IPS-NIHi11 (cell line): ENCODE measurements at regions not wholly inside any gene's neighbourhood (a gene's known extent, or its start where the extent isn't known, plus 50 kb on each side); places are given as distances from the start of the nearest gene placed in this dataset.
"Not testable (repeated sequence)": the region's sequence is repeated elsewhere in the genome, so short reads cannot be mapped to it uniquely, and the experiment has no call there.

Experiments used
- DNase-seq: peaks from one replicate; pipeline ENCODE4 v3.0.0; 2012; ENCODE audit warnings: mixed read lengths, low spot score

DNA sequence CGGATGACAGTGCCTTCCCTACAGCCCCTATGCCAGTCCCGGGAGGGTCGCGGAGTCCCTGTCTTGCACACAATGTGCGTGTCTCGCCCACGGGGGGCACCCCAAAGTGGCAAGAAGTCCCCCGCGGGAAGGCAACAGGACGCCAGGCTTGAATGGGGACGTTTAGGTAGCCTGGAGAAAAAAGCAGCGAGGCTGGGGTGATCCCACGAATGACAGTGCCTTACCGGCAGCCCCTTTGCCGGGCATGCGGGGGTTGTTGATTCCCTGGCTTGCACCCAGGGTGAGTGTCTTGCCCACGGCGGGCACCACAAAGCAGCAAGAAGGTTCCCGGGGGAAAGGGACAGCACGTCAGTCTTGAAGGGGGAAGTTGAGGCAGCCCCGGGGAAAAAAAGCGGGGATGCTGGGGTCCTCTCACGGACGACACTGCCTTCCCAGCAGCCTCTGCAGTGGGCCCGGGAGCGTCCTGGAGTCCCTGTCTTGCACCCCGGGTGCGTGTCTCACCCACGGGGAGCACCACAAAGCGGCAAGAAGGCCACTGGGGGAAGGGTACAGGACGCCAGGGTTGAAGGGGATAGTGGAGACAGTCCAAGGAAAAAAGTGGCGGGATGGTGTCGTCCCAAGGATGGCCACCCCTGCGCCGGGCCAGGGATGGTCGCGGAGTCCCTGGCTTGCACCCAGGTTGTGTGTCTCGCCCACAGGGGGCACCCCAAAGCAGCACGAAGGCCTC lies 156.8 kb upstream of the ALG10B start:
- DNase-seq, result no peak

GRCh38 chr12:38160318-38161122 lies 156.1 kb upstream of the ALG10B start:
- DNase-seq, result no peak

DNA sequence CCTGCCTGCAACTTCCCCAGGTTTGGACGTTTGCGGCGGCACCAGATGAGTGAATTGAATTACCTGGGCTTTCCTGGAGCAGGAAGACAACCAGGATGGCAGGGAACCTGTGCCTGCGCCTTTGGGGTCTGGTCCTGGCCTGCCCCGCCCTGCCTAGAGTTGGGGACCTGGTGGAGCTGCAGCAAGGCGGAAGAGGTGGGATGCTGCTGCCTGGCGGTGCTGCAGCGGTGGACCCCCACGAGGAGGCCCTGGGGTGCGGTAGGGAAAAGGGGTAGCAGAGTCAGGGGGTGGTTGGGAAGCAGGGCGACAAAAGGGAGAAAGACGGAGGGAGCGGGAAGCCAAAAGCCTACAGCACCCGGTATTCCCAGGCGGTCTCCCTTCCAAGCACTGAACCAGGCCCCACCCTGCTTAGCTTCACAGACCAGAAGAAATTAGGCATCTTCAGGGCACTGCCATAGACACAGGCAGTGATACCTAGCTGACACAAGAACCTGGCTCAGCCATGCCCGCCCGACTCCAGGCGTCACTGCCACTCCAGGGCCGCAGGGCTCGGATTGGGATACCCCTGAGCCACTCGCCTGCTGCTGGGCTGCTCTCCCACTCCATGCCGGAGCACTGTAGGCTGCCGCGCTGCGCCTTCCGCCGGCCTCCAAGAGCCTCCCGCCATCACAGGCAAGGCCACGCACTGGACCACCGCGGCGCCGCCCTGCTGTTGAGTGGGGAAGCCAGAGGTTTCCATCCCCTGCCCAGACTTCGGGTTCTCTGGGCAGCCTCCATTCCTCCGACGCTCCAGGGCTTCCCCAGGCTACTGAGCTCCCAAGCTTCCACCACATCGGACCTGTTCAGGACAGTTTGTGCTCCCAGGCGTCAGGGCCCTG lies 155.2 kb upstream of the ALG10B start:
- DNase-seq, result no peak

DNA sequence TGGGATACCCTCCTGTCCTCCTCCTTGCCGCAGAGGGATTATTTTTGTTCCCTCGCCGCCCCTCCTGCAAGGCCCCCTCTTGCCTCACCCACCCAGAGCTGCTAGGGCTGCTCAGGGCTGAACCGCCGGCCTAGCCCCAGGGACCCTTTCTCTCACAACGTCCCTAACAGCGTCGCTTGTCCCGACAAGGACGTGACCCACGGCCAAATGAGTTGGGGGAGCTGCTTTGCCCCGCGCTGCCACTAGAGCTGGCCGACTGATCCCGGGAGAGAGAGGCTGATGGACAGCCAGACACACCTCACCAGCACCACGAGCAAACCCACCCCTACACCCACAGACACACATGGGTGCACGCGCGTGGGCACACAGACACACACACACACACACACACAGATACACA lies 154.6 kb upstream of the ALG10B start:
- no peak for DNase-seq

DNA sequence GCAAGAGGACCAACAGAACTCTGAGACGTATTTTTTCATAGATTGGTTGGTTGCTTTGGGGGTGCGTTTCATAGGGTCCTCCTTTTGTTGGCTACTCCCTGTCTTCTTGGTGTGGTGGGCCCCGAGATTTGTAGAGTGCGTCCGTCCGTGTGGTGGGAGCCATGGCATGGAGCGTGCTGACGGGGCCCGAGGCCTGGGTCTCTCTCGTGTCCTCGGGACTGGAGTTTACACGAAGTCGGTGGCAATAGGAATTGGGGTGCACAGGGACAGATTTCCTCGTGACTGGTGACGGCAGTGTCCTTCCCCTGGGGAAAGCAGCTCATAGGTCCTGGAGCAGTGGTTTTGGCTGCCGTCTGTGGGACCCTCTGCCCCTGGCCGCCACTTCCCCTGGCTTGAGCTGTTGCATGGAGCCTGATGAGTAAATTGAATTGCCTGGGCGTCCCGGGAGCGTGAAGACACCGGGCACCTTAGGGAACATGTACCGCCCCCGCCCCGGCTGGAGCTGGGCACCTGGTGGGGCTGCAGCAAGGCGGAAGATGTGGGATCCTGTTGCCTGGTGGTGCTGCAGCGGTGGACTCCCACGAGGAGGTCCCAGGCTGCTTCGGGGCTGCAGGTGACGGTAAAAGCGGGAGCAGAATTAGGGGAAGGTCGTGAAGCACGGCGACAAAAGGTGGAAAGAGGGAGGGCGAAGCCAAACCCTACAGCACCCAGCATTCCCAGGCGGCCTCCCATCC lies 153.7 kb upstream of the ALG10B start:
- no peak for DNase-seq

- DNase-seq, result no peak
These were observed 153.2 kb upstream of the ALG10B start for GRCh38 chr12:38163442-38163801.

GRCh38 chr12:38166225-38166624 lies 150.3 kb upstream of the ALG10B start:
- no peak for DNase-seq

DNA sequence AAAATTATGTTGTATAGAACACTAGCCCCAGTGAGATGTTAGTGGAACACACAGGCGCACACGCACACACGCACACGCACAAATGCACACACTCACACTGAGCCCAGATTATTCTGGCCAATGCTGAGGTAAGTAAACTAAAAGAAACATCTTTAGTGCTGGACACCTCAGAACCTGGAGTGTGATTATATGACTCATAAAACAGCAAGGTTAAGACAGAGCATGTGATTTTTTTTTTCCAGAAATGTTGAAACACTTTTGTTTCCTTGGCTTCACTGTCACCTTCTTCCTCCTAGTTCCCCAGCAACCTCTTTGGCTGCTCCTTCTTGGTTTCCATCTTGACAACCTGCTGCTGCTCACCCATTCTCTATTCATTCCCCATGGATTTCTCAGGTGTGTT lies 141.0 kb upstream of the ALG10B start:
- DNase-seq, result no peak

GRCh38 chr12:38183617-38184016 lies 133.0 kb upstream of the ALG10B start:
- DNase-seq, result not testable (repeated sequence)

- DNase-seq, result peak; percentile 14
These were observed 119.3 kb upstream of the ALG10B start for GRCh38 chr12:38197286-38197685.

- DNase-seq, result no peak
These were observed 114.9 kb upstream of the ALG10B start for GRCh38 chr12:38201461-38202276.

GRCh38 chr12:38204831-38205230 lies 111.7 kb upstream of the ALG10B start:
- no peak for DNase-seq

- no peak for DNase-seq
These were observed 94.6 kb upstream of the ALG10B start for GRCh38 chr12:38222011-38222410.

GRCh38 chr12:38238328-38238727 lies 78.2 kb upstream of the ALG10B start:
- DNase-seq, result not testable (repeated sequence)

- no peak for DNase-seq
These were observed 62.8 kb upstream of the ALG10B start for GRCh38 chr12:38253778-38254177.

DNA sequence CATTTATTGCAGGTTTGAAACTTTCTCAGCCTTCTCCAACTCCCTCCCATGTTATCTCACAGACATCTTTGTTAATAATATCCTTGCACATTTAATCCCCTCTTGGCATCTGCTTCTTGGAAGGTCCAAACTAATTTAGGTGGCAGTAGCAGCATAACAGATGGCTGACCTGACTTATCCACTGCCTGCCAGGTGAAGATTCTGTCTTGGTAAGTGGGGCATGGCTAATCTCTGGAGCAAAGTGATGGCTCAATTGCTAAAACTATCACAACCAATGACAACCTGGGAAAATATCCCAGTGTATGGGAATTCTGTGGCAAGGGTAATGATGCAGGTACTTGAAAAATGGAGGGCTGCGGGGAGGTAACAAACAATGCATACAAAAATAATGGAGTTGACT lies 58.2 kb upstream of the ALG10B start:
- DNase-seq, result no peak
